OCI-LY3 (cell line): ENCODE measurements at regions not wholly inside any gene's neighbourhood (a gene's known extent, or its start where the extent isn't known, plus 50 kb on each side); places are given as distances from the start of the nearest gene placed in this dataset.
A peak's percentile ranks its signal among the peaks of the same experiment; 100 is the strongest.

Experiments
- H2AFZ ChIP-seq: fragments of 200-600, 300-600 bp; shearing (Covaris generic); 2 replicates; pipeline ENCODE4 v1.6.0; 2014; ENCODE audit warnings: antibody characterized with exemption, low read depth, low read length
- H3K27ac ChIP-seq: fragments of 200-600, 300-600 bp; sonication (generic); 2 replicates; pipeline ENCODE4 v1.5.1; 2014; ENCODE audit warnings: mild to moderate bottlenecking, low read length, moderate library complexity, mixed read lengths
- H3K27me3 ChIP-seq: fragments of 200-600, 300-600 bp; sonication (generic); 2 replicates; pipeline ENCODE4 v1.6.1; 2014; ENCODE audit warnings: low read depth, low read length, mixed read lengths
- H3K36me3 ChIP-seq: fragments of 200-600, 300-600 bp; sonication (generic); replicated peaks from 2 replicates; pipeline ENCODE3; 2014; ENCODE audit warnings: low read depth, low read length, mixed read lengths
- H3K4me1 ChIP-seq: fragments of 300-600, 200-600 bp; sonication (generic); 2 replicates; pipeline ENCODE4 v1.6.1; 2014; ENCODE audit warnings: low read length, mixed read lengths
- H3K4me2 ChIP-seq: fragments of 200-600, 300-600 bp; sonication (generic); 2 replicates; pipeline ENCODE4 v1.6.1; 2014; ENCODE audit warnings: low read length, mixed read lengths
- H3K4me3 ChIP-seq: fragments of 300-600, 200-600 bp; sonication (generic); 2 replicates; pipeline ENCODE4 v1.5.1; 2014; ENCODE audit warnings: antibody characterized with exemption, mild to moderate bottlenecking, low read length, moderate library complexity
- H3K79me2 ChIP-seq: fragments of 300-600, 200-600 bp; shearing (Covaris generic); 2 replicates; pipeline ENCODE4 v1.6.1; 2014; ENCODE audit warnings: mild to moderate bottlenecking, low read length, mixed read lengths
- H3K9ac ChIP-seq: fragments of 300-600, 200-600 bp; shearing (Covaris generic); 2 replicates; pipeline ENCODE4 v1.6.0; 2014; ENCODE audit warnings: mild to moderate bottlenecking, low read length, moderate library complexity
- H3K9me3 ChIP-seq: fragments of 200-600, 300-600 bp; shearing (Covaris generic); 2 replicates; pipeline ENCODE4 v1.6.1; 2014; ENCODE audit warnings: low read length, mixed read lengths; ENCODE audit not compliant: insufficient read depth
- H4K20me1 ChIP-seq: fragments of 200-600, 300-600 bp; sonication (generic); 2 replicates; pipeline ENCODE4 v1.6.1; 2016; ENCODE audit warnings: low read length, mixed read lengths; ENCODE audit not compliant: insufficient read depth
- EZH2phosphoT487 ChIP-seq: fragments of 200-600 bp; shearing (Covaris generic); IDR thresholded peaks from 2 replicates; pipeline ENCODE4 v1.6.1; 2018; ENCODE audit warnings: antibody characterized with exemption, mixed run types, low read depth
- TF ChIP-seq, protein P1 (sequence below): fragments of 200-600, 300-600 bp; sonication (generic); IDR thresholded peaks from 2 replicates; pipeline ENCODE4 v1.5.1; 2014; ENCODE audit warnings: antibody characterized with exemption, low read length, low read depth

DNA sequence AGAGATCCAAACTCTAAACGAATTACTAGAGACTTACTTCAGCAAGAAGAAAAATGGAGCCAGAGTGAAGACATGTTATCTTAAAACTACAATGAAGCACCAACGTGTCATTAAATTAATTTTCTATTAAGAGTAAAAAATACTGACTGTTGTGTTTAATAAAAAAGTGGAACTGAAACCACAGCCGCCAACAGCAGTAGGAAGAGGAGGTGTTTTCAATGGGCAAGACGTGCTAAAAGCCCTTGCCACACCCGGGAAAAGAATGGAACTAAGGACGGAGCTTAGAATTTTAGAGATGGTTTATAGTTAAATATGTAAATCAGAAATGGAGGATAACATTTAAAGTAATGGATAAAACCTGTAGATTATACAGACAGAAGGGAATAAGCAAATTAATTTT lies 608.7 kb downstream of the TFAP2A start:
- H3K4me3 ChIP-seq, result no peak overlapping the region
- no peaks in the 10 kb centered on the region for H4K20me1 ChIP-seq
- H3K27me3 ChIP-seq, result no peaks in the 10 kb centered on the region
- peak overlapping the region; percentile 11 for H3K4me2 ChIP-seq
- no peaks in the 10 kb centered on the region for H3K9me3 ChIP-seq
- no peak for TF ChIP-seq EZH2phosphoT487
- TF ChIP-seq, protein P1, sequence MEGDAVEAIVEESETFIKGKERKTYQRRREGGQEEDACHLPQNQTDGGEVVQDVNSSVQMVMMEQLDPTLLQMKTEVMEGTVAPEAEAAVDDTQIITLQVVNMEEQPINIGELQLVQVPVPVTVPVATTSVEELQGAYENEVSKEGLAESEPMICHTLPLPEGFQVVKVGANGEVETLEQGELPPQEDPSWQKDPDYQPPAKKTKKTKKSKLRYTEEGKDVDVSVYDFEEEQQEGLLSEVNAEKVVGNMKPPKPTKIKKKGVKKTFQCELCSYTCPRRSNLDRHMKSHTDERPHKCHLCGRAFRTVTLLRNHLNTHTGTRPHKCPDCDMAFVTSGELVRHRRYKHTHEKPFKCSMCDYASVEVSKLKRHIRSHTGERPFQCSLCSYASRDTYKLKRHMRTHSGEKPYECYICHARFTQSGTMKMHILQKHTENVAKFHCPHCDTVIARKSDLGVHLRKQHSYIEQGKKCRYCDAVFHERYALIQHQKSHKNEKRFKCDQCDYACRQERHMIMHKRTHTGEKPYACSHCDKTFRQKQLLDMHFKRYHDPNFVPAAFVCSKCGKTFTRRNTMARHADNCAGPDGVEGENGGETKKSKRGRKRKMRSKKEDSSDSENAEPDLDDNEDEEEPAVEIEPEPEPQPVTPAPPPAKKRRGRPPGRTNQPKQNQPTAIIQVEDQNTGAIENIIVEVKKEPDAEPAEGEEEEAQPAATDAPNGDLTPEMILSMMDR, result no peak
- peaks cover 5% of the 10 kb centered on the region; the same call in 1 of the 2 replicates for H3K4me1 ChIP-seq
- no peak overlapping the region for H3K27ac ChIP-seq
- no peak overlapping the region for H2AFZ ChIP-seq
- H3K79me2 ChIP-seq, result no peaks in the 10 kb centered on the region
- no peak overlapping the region for H3K9ac ChIP-seq
- H3K36me3 ChIP-seq, result no peaks in the 10 kb centered on the region

DNA sequence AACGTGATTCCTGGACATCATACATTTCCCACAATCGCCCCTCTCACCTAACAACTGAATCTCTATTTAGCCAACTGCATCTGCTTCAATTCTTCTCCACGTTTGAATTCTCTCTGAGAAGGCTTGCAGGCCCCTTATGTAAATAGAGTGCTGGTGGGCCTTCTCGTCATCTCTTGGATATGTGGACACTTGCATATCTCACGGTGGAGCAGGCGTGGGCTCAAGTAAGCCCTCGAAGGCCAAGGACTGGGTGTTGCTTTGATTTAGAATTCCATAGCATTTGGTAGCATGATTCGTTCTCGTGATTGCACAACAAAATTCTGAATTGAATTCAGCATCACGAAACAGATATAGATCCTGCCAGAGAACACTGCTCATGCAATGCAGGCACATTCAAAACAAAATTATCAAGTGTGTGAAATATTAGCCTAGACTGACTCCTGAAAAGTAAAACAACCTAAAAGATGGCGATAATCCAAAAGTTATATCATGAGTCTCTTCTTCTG lies 613.6 kb downstream of the TFAP2A start:
- Histone ChIP-seq H3K4me1 (peaks cover 5% of the 10 kb centered on the region), H3K36me3 (no peaks in the 10 kb centered on the region), H3K4me3 (no peak overlapping the region), H3K27me3 (no peaks in the 10 kb centered on the region), H3K79me2 (no peaks in the 10 kb centered on the region), H3K27ac (no peak overlapping the region), H3K9me3 (no peaks in the 10 kb centered on the region), H3K9ac (no peak overlapping the region), H2AFZ (no peak overlapping the region), H4K20me1 (no peaks in the 10 kb centered on the region), H3K4me2 (no peak overlapping the region)
- TF ChIP-seq, protein P1, result no peak
- no peak for TF ChIP-seq EZH2phosphoT487

DNA sequence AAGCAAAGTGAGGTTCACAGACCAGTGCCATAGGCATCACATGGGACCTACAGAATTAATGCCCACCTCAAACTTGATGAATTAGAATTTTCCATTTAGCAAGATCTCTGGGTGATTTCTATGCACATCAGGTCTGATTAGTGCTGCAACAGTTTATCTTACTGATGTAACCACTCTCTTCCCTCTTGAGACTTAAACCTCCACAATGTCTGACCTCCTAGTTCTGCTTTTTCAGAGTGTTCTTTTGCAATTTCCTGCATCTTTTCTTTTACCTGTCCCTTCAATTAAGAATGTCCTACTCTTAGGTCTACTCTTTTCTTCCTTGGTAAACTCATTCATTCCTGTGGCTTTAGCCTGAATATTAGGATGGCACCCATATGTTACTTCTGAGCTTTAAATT lies 615.3 kb downstream of the TFAP2A start:
- no peak overlapping the region for H3K4me3 ChIP-seq
- H3K9me3 ChIP-seq, result no peaks in the 10 kb centered on the region
- no peaks in the 10 kb centered on the region for H3K27me3 ChIP-seq
- H3K36me3 ChIP-seq, result no peaks in the 10 kb centered on the region
- no peak overlapping the region for H3K27ac ChIP-seq
- no peaks in the 10 kb centered on the region for H4K20me1 ChIP-seq
- TF ChIP-seq EZH2phosphoT487, result no peak
- TF ChIP-seq, protein P1, result no peak
- H3K4me2 ChIP-seq, result no peak overlapping the region
- H3K9ac ChIP-seq, result no peak overlapping the region
- H3K4me1 ChIP-seq, result no peaks in the 10 kb centered on the region; the same call in 1 of the 2 replicates
- no peak overlapping the region for H2AFZ ChIP-seq
- H3K79me2 ChIP-seq, result no peaks in the 10 kb centered on the region

DNA sequence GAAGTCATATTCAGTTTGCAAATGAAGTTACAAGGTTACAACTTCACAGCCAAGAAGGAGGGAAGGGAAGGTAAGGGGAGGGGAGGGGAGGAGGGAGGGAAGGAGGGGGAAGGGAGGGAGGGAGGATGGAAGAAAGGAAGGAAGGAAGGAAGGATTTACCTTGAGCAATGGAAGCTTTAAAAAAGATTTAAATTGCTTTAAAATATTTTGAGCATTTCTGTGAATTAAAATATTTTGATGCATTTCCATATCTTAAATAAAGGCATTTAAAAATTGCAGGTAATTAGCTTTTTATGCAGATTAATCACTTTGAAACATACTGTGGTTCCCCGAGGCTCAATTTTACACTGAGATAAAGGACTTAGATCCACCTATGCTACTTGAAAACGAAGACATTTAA lies 618.0 kb downstream of the TFAP2A start:
- H3K4me1 ChIP-seq, result no peaks in the 10 kb centered on the region; the same call in 1 of the 2 replicates
- H3K9ac ChIP-seq, result no peak overlapping the region
- no peaks in the 10 kb centered on the region for H3K36me3 ChIP-seq
- no peak overlapping the region for H2AFZ ChIP-seq
- no peaks in the 10 kb centered on the region for H3K27me3 ChIP-seq
- H3K4me3 ChIP-seq, result no peak overlapping the region
- H3K4me2 ChIP-seq, result no peak overlapping the region
- H3K79me2 ChIP-seq, result no peaks in the 10 kb centered on the region
- H4K20me1 ChIP-seq, result no peaks in the 10 kb centered on the region
- no peak overlapping the region for H3K27ac ChIP-seq
- TF ChIP-seq, protein P1, result no peak
- no peak for TF ChIP-seq EZH2phosphoT487
- no peaks in the 10 kb centered on the region for H3K9me3 ChIP-seq
